Gastrocnemius medialis (tissue), 4 donors: ENCODE measurements at regions not wholly inside any gene's neighbourhood (a gene's known extent, or its start where the extent isn't known, plus 50 kb on each side); places are given as distances from the start of the nearest gene placed in this dataset.

Source experiments
- POLR2A ChIP-seq, 2 donors: fragments of 450-650 bp; IDR thresholded peaks; one replicate each; pipeline ENCODE4 v1.6.1; 2017; ENCODE audit warnings: antibody characterized with exemption in 2 of 2, mild to moderate bottlenecking in 2 of 2, moderate library complexity in 2 of 2
- TF ChIP-seq, protein P1 (sequence below), 5 experiments: fragments of 450-650 bp in 3 of 5; fragments of 200-600 bp in 2 of 5; sonication (generic) in 2 of 5; IDR thresholded peaks in 4 of 5; conservative IDR thresholded peaks in 1 of 5; 1 replicate in 4 of 5; 2 replicates in 1 of 5; pipeline ENCODE4 v1.5.1; 2016 to 2019; ENCODE audit warnings: antibody characterized with exemption in 5 of 5, mild to moderate bottlenecking in 3 of 5, moderate library complexity in 3 of 5

GRCh38 chr9:120032639-120033038 is 547.3 kb downstream of the CDK5RAP2 start:
- TF ChIP-seq POLR2A (IDR thresholded peaks at IDR 0.05): no peak
- TF ChIP-seq, protein P1, sequence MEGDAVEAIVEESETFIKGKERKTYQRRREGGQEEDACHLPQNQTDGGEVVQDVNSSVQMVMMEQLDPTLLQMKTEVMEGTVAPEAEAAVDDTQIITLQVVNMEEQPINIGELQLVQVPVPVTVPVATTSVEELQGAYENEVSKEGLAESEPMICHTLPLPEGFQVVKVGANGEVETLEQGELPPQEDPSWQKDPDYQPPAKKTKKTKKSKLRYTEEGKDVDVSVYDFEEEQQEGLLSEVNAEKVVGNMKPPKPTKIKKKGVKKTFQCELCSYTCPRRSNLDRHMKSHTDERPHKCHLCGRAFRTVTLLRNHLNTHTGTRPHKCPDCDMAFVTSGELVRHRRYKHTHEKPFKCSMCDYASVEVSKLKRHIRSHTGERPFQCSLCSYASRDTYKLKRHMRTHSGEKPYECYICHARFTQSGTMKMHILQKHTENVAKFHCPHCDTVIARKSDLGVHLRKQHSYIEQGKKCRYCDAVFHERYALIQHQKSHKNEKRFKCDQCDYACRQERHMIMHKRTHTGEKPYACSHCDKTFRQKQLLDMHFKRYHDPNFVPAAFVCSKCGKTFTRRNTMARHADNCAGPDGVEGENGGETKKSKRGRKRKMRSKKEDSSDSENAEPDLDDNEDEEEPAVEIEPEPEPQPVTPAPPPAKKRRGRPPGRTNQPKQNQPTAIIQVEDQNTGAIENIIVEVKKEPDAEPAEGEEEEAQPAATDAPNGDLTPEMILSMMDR (IDR thresholded peaks at IDR 0.05 in 4 of 5, conservative IDR thresholded peaks at IDR 0.05 in 1 of 5): no peak
